ENCODE measurements at regions not wholly inside any gene's neighbourhood (a gene's known extent, or its start where the extent isn't known, plus 50 kb on each side); places are given as distances from the start of the nearest gene placed in this dataset.
"Not testable (repeated sequence)": the region's sequence is repeated elsewhere in the genome, so short reads cannot be mapped to it uniquely, and the experiment has no call there.

- no peak for DNase-seq
Observed at GRCh38 chr10:44267007-44267406, 117.9 kb downstream of the CXCL12 start.

GRCh38 chr10:44264244-44264643 is 120.7 kb downstream of the CXCL12 start:
- DNase-seq: no peak

- DNase-seq: no peak
Observed at GRCh38 chr10:44263771-44264170, 121.1 kb downstream of the CXCL12 start.

- DNase-seq: no peak
Observed at GRCh38 chr10:44262551-44263251, 122.2 kb downstream of the CXCL12 start.

DNA sequence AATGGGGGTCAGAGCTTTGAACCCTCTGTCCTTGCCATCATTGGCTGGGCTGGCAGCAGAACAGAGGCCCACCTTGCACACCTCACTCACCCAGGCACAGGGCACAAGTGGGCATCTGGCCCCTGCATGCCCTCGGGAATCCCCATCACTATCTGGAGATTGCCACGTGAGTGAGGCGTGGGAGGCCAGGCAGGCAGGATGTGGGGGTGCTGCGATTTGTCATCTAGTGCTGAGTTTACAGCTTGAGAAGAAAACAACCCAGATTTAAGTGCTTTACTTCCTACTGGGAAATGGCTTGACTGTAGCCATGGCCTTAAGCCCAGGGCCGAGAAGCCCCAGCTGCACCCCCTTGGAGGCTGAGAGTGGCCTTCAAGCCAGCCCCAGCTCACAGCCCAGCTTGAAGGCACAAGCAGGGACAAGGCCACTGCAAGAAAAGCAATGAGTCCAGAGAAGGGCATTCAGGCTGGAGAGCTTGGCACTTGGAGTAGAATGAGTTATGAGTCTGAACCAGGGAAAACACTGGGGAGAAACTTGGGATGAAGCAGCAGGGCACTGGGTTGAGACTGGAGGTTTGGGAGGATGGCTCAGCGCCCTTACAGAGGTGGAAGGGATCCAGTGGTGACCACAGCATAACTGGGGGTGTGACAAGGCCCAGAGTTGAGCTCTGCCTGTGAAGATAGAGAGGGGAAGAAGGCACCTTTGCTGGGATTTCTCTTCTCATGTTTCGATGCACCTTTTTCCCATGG is 123.0 kb downstream of the CXCL12 start:
- no peak for DNase-seq

- DNase-seq: no peak
Observed at GRCh38 chr10:44261296-44261695, 123.6 kb downstream of the CXCL12 start.

GRCh38 chr10:44260286-44260928 is 124.5 kb downstream of the CXCL12 start:
- DNase-seq: no peak

GRCh38 chr10:44259090-44259874 is 125.6 kb downstream of the CXCL12 start:
- DNase-seq: no peak

- DNase-seq: no peak
Observed at GRCh38 chr10:44258460-44259089, 126.3 kb downstream of the CXCL12 start.

GRCh38 chr10:44258019-44258418 is 126.9 kb downstream of the CXCL12 start:
- no peak for DNase-seq

- DNase-seq: no peak
Observed at GRCh38 chr10:44253769-44254462, 131.0 kb downstream of the CXCL12 start.

DNA sequence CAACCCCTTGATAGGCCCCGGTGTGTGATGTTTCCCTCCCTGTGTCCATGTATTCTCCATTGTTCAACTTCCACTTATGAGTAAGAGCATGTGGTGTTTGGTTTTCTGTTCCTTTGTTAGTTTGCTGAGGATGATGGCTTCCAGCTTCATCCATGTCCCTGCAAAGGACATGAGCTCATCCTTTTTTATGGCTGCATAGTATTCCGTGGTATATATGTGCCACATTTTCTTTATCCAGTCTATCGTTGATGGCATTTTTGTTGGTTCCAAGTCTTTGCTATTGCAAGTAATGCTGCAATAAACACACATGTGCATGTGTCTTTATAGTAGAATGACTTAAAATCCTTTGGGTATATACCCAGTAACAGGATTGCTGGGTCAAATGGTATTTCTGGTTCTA is 132.3 kb downstream of the CXCL12 start:
- not testable (repeated sequence) for DNase-seq

- DNase-seq: not testable (repeated sequence)
Observed at GRCh38 chr10:44249933-44250332, 135.0 kb downstream of the CXCL12 start.

DNA sequence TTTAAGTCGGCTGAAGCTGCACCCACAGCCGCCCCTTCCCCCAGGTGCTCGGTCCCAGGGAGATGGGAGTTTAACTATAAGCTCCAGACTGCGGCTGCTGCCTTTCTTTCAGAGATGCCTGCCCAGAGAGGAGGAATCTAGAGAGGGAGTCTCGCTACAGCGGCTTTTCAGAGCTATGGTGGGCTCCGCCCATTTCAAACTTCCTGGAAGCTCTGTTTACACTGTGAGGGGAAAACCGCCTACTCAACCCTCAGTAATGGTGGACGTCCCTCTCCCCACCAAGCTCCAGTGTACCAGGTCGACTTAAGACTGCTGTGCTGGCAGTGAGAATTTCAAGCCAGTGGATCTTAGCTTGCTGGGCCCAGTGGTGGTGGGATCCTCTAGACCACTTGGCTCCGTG is 135.4 kb downstream of the CXCL12 start:
- DNase-seq: peak; percentile 6

DNA sequence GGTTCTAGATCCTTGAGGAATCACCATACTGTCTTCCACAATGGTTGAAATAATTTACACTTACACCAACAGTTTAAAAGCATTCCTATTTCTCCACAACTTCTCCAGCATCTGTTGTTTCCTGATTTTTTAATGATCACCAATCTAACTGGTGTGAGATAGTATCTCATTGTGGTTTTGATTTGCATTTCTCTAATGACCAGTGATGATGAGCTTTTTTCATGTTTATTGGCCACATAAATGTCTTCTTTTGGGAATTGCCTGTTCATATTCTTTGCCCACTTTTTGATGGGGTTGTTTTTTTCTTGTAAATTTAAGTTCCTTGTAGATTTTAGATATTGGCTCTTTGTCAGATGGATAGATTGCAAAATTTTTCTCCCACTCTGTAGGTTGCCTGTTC is 138.2 kb downstream of the CXCL12 start:
- DNase-seq: not testable (repeated sequence)

DNA sequence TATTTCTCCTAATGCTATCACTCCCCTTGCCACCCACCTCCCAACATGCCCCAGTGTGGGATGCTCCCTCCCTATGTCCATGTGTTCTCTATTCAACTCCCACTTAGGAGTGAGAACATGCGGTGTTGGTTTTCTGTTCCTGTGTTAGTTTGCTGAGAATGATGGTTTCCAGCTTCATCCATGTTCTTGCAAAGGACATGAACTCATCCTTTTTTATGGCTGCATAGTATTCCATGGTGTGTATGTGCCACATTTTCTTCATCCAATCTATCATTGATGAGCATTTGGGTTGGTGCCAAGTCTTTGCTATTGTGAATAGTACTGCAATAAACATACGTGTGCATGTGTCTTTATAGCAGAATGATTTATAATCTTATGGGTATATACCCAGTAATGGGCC is 138.6 kb downstream of the CXCL12 start:
- not testable (repeated sequence) for DNase-seq

GRCh38 chr10:44245601-44245938 is 139.3 kb downstream of the CXCL12 start:
- DNase-seq: no peak

- DNase-seq: no peak
Observed at GRCh38 chr10:44244745-44245600, 139.9 kb downstream of the CXCL12 start.

DNA sequence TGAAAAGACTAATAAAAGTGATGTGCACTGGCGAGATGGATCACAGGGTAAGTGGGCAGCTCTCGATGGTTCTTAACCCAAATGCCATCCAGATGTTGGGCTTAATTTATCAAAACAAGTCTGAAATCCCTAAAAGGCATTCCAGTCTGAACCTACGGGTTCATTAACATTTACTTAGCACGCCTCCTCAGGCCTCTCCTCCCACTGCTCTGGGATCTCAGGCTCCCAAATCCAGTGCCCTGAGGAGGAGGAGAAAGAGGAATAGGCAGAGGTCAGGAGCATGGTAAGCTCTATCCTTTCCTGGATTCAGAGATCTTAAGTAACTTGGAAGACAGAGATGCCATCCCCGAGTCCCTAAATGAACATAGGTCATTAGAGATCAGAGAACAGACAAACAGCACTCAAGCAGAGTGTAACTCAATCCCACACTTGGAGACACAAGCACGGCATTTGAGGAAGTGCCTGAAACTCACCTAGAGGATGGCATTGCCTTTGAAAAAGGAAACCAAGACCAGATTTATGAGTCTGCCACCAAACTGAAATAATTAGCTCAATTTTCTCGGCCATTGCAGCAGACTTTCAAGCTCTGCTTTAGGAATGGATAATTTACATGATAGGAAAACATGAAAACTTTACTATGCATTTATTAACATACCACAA is 140.9 kb downstream of the CXCL12 start:
- DNase-seq: no peak

DNA sequence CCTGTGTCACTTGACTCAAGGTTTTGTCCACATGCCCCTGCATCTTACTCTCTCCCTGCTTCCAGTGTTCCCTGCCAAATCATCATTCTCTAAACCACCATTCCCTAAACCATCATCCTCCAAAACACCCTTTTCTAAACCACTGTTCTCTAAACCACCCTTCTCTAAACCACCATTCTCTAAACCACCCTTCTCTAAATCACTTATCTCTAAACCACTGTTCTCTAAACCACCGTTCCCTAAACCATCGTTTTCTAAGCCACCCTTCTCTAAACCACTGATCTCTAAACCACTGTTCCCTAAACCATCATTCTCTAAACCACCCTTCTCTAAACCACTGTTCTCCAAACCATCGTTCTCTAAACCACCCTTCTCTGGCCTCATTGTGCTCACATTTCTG is 142.1 kb downstream of the CXCL12 start:
- DNase-seq: no peak

DNA sequence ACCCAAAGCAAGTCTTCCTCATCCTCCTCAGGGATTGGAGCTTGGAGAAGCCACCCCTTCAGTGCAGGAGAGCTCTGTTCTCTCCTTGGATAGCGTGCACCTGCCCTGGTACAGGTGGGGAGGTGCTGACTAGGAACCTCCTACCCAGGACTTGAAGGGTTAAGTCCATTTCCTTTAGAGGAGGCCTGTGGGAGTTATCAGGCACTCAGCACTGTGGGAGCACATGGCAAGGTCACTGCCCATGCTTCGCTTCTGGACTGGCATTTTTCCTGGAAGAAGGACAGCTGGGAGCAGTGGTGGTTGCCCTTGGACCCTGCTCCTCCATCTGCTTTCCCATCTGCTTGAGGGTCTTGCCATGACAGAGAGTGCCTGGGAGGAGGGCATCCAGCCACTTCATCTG is 142.8 kb downstream of the CXCL12 start:
- DNase-seq: no peak
